Kidney (tissue), 13 donors: ENCODE measurements at regions not wholly inside any gene's neighbourhood (a gene's known extent, or its start where the extent isn't known, plus 50 kb on each side); places are given as distances from the start of the nearest gene placed in this dataset.

ENCODE experiments used
- DNase-seq, 5 donors: peaks; one replicate each; pipeline ENCODE4 v3.0.0-alpha.2; 2013 to 2020
- FAIRE-seq: peaks from 2 replicates; lab custom pipeline; 2012; peaks lifted over from hg19 to GRCh38; lab: Jason Lieb, UNC
- H3K27ac ChIP-seq, 2 donors: one replicate each; pipeline ENCODE4 v1.7.0; 2013; ENCODE audit warnings: low read depth in 2 of 2, low read length in 2 of 2, inconsistent platforms in 1 of 2
- H3K27me3 ChIP-seq: one replicate; pipeline ENCODE4 v1.7.1; 2013; ENCODE audit warnings: low read length, inconsistent platforms; ENCODE audit not compliant: control insufficient read depth, insufficient read depth
- H3K36me3 ChIP-seq, 3 donors: one replicate each; pipeline versions ENCODE4 v1.7.0 to v1.7.1; 2013; ENCODE audit warnings: low read length in 3 of 3, control low read depth in 1 of 3, inconsistent platforms in 1 of 3; ENCODE audit not compliant: insufficient read depth in 3 of 3, control insufficient read depth in 2 of 3
- H3K4me1 ChIP-seq, 3 donors: one replicate each; pipeline versions ENCODE4 v1.7.0 to v1.7.1; 2013; ENCODE audit warnings: low read length in 3 of 3, inconsistent platforms in 1 of 3, low read depth in 1 of 3; ENCODE audit not compliant: control insufficient read depth in 2 of 3, insufficient read depth in 2 of 3
- H3K4me3 ChIP-seq, 3 donors: one replicate each; pipeline versions ENCODE4 v1.7.0 to v1.8.1; 2013; ENCODE audit warnings: low read length in 3 of 3, control low read depth in 1 of 3, inconsistent platforms in 1 of 3
- H3K9ac ChIP-seq, 3 donors: one replicate each; pipeline versions ENCODE4 v1.7.0 to v1.7.1; 2013; ENCODE audit warnings: low read length in 3 of 3, control low read depth in 1 of 3, inconsistent platforms in 1 of 3
- H3K9me3 ChIP-seq, 3 donors: one replicate each; pipeline versions ENCODE4 v1.7.0 to v1.7.1; 2013; ENCODE audit warnings: low read length in 3 of 3, control low read depth in 1 of 3, inconsistent platforms in 1 of 3; ENCODE audit not compliant: control insufficient read depth in 2 of 3, insufficient read depth in 1 of 3
- CTCF ChIP-seq: IDR thresholded peaks from 3 replicates; pipeline ENCODE4 v1.5.1; 2012; ENCODE audit warnings: mild to moderate bottlenecking, moderate library complexity, borderline replicate concordance; ENCODE audit not compliant: insufficient read depth; ENCODE audit errors: extremely low read depth
- intact Hi-C: fragments of 100-400 bp; cut with DNase I; formaldehyde crosslinking; loops from one replicate; pipeline ENCODE4 v1.11.1; 2022
- donor health status: control.
- donor health status: control.
- donor health status: control.
- donor health status: control.
- donor health status: control.
- donor health status: DM: yes; HTN: yes; CAD: no.
- donor health status: Normal renal cell carcinoma (clear cell type).

GRCh38 chr13:23950736-23951510 lies 53.6 kb upstream of the C1QTNF9B start:
- H3K4me3 ChIP-seq: no peak overlapping the region
- FAIRE-seq: no peak
- no peaks in the 10 kb centered on the region for H3K36me3 ChIP-seq
- no peaks in the 10 kb centered on the region for H3K27me3 ChIP-seq
- no peak for DNase-seq
- H3K9me3 ChIP-seq: no peaks in the 10 kb centered on the region
- H3K4me1 ChIP-seq: no peaks in the 10 kb centered on the region
- no peak for TF ChIP-seq CTCF
- intact Hi-C loops: no loop called here
- no peak overlapping the region for H3K9ac ChIP-seq
- H3K27ac ChIP-seq: no peak overlapping the region

- Histone ChIP-seq H3K27me3 (no peaks in the 10 kb centered on the region), H3K36me3 (no peaks in the 10 kb centered on the region), H3K27ac (no peak overlapping the region), H3K4me3 (no peak overlapping the region), H3K9me3 (no peaks in the 10 kb centered on the region), H3K4me1 (no peaks in the 10 kb centered on the region), H3K9ac (no peak overlapping the region)
- no peak for TF ChIP-seq CTCF
- DNase-seq (no peak), FAIRE-seq (no peak)
- intact Hi-C loops: no loop called here
Observed at GRCh38 chr13:23952796-23953195, 55.5 kb upstream of the C1QTNF9B start.

GRCh38 chr13:23953860-23954512 lies 56.7 kb upstream of the C1QTNF9B start:
- FAIRE-seq (no peak), DNase-seq (no peak)
- H3K9me3 ChIP-seq: no peaks in the 10 kb centered on the region

More at GRCh38 chr13:23953860-23954512, 56.7 kb upstream of the C1QTNF9B start:
- Histone ChIP-seq H3K27me3 (no peaks in the 10 kb centered on the region), H3K4me1 (no peaks in the 10 kb centered on the region), H3K4me3 (no peak overlapping the region), H3K27ac (no peak overlapping the region), H3K9ac (no peak overlapping the region), H3K36me3 (no peaks in the 10 kb centered on the region)
- intact Hi-C loops: no loop called here
- no peak for TF ChIP-seq CTCF
